Nephron progenitor cell (in vitro differentiated cells): ENCODE measurements at regions not wholly inside any gene's neighbourhood (a gene's known extent, or its start where the extent isn't known, plus 50 kb on each side); places are given as distances from the start of the nearest gene placed in this dataset.
A peak's percentile ranks its signal among the peaks of the same experiment; 100 is the strongest.

Experiments
- DNase-seq: peaks from one replicate; pipeline ENCODE4 v3.0.0; 2021
- H3K27ac Mint-ChIP-seq: 2 replicates; pipeline ENCODE4 v1.8.0; 2021; ENCODE audit warnings: mild to moderate bottlenecking, moderate library complexity, mixed read lengths
- H3K27me3 Mint-ChIP-seq: 2 replicates; pipeline ENCODE4 v1.8.0; 2021; ENCODE audit warnings: mild to moderate bottlenecking, low read depth, mixed read lengths; ENCODE audit not compliant: poor library complexity
- H3K36me3 Mint-ChIP-seq: 2 replicates; pipeline ENCODE4 v1.8.0; 2021; ENCODE audit warnings: low read depth, mixed read lengths
- H3K4me1 Mint-ChIP-seq: 2 replicates; pipeline ENCODE4 v1.8.0; 2021; ENCODE audit warnings: mixed read lengths
- H3K4me3 Mint-ChIP-seq: 2 replicates; pipeline ENCODE4 v1.8.0; 2021; ENCODE audit warnings: mild to moderate bottlenecking, moderate library complexity, mixed read lengths
- H3K9me3 Mint-ChIP-seq: 2 replicates; pipeline ENCODE4 v1.8.0; 2021; ENCODE audit warnings: mild to moderate bottlenecking, moderate library complexity, mixed read lengths
- TF ChIP-seq, protein P1 (sequence below): fragments of 200-600 bp; sonication (generic); IDR thresholded peaks from 2 replicates; pipeline ENCODE4 v1.5.0; 2021; ENCODE audit warnings: antibody characterized with exemption

DNA sequence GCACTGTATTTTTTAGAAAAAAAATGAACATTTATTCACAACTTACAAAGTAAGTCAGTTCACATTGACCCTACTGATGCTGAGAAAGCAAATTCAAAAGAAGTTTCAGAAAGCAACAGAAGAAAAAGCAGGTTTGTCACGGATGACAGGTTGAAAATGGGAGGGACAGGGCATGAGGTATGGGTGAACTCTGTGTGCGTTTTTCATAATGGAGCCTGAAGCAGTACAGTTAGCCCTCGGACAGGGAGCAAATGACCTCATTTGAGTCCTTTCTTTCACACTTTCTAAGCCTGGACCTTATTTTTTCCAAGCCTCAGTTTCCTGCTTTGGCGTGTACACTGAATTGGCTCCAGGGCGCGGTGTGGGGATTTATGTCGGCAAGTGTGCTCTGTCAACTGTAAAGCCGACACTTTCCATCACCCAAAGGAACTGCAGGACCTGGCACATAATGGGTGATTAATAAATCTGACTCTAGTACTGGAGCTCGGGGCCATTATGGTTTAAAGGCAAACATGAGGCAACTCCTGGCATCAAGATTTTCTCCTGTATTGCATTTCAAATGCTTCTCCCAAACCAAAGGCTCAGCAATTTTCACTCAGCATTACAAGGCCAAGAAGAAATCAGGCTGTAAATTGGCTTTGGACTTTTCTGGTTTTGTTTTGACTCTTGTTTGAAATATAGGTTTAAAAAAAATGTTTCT is 345.5 kb upstream of the DUSP10 start:
- DNase-seq: no peak
- peaks cover 12% of the 10 kb centered on the region for H3K27me3 Mint-ChIP-seq
- H3K27ac Mint-ChIP-seq: peak overlapping the region; percentile 85
- H3K36me3 Mint-ChIP-seq: peaks cover 22% of the 10 kb centered on the region
- no peak overlapping the region for H3K4me3 Mint-ChIP-seq
- peaks cover 38% of the 10 kb centered on the region for H3K4me1 Mint-ChIP-seq
- H3K9me3 Mint-ChIP-seq: peaks cover 28% of the 10 kb centered on the region
- TF ChIP-seq, protein P1, sequence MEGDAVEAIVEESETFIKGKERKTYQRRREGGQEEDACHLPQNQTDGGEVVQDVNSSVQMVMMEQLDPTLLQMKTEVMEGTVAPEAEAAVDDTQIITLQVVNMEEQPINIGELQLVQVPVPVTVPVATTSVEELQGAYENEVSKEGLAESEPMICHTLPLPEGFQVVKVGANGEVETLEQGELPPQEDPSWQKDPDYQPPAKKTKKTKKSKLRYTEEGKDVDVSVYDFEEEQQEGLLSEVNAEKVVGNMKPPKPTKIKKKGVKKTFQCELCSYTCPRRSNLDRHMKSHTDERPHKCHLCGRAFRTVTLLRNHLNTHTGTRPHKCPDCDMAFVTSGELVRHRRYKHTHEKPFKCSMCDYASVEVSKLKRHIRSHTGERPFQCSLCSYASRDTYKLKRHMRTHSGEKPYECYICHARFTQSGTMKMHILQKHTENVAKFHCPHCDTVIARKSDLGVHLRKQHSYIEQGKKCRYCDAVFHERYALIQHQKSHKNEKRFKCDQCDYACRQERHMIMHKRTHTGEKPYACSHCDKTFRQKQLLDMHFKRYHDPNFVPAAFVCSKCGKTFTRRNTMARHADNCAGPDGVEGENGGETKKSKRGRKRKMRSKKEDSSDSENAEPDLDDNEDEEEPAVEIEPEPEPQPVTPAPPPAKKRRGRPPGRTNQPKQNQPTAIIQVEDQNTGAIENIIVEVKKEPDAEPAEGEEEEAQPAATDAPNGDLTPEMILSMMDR: no peak

DNA sequence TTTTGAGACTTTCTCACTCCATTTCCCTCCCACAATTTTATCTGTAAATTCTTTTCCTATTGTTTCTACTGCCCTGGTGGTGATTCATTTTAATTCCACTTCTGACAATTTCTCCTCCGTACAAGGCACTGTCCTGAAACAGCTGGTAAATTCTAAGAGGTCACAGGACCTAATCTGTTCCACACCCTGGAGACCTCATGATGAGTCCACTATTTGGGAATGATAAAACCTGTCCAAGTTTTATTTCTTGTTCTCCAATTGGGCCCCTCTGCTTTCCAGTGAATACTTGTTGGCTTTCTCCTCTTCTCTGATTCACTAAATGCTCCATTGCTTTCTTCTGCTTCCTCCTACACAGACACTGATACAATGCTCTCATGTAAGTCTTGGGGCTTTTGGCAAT is 343.1 kb upstream of the DUSP10 start:
- no peak overlapping the region for H3K27ac Mint-ChIP-seq
- H3K36me3 Mint-ChIP-seq: peaks cover 22% of the 10 kb centered on the region
- no peak overlapping the region for H3K4me3 Mint-ChIP-seq
- peaks cover 35% of the 10 kb centered on the region for H3K4me1 Mint-ChIP-seq
- H3K9me3 Mint-ChIP-seq: peaks cover 39% of the 10 kb centered on the region
- H3K27me3 Mint-ChIP-seq: peaks cover 10% of the 10 kb centered on the region
- TF ChIP-seq, protein P1: no peak
- DNase-seq: no peak

DNA sequence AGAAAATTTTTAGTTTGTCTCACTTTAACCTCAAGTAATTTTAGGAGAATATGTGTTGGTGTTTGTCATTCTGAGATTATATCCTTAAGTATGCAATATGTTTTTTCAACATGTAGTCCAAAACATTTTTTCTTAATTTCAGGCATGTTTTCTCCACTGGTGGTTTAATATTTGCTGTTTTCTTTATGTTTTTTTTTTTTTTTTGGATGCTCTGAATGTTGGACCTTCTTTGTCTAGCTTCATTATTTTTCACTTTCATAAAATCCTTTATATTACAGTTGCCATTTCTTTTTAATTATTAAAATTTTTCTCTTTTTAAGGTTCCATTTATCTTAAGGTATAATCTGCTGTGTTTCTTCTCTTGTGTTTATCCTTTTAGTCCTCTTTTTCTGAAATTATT is 342.2 kb upstream of the DUSP10 start:
- TF ChIP-seq, protein P1: no peak
- no peak overlapping the region for H3K4me3 Mint-ChIP-seq
- peaks cover 39% of the 10 kb centered on the region for H3K9me3 Mint-ChIP-seq
- no peak for DNase-seq
- H3K36me3 Mint-ChIP-seq: peaks cover 22% of the 10 kb centered on the region
- no peak overlapping the region for H3K27ac Mint-ChIP-seq
- H3K4me1 Mint-ChIP-seq: peaks cover 25% of the 10 kb centered on the region
- H3K27me3 Mint-ChIP-seq: peaks cover 3% of the 10 kb centered on the region

DNA sequence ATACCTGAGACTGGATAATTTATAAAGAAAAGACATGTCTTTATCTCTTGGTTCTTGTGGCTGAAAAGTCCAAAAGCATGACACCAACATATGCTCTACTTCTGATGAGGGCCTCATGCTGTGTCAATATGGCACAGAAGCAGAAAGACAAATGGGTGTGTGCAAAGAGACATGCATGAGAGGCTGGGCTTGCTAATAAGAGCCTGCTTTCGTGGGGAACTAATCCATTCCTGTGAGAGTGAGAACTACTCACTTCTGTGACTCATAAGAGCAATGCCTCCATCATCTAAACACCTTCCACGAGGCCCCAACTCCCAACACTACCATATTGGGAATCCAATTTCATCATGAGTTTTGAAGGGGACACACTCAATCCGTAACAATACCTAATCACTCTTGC is 340.0 kb upstream of the DUSP10 start:
- H3K27me3 Mint-ChIP-seq: no peaks in the 10 kb centered on the region
- H3K27ac Mint-ChIP-seq: no peak overlapping the region
- H3K9me3 Mint-ChIP-seq: peaks cover 39% of the 10 kb centered on the region
- H3K4me3 Mint-ChIP-seq: no peak overlapping the region
- H3K36me3 Mint-ChIP-seq: peaks cover 22% of the 10 kb centered on the region
- TF ChIP-seq, protein P1: no peak
- no peak for DNase-seq
- peaks cover 6% of the 10 kb centered on the region for H3K4me1 Mint-ChIP-seq

DNA sequence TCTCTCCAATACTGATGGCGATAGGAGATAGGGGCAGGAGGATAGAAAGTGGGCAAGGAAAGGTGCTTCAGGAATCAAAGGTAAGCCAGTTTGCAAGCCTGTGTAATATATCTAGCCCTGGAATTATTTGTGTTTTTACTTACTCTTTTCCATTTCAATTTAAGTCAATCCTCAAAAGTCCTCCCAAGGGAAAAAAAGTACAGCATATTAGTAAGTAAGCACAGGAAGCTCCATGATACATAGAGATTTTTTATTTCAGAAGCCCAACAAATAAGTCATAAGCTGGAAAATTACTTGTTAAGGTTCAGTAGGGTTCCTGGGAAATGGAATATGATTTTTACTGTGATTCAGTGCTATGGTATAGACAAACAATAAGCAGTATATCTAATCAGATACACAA is 337.7 kb upstream of the DUSP10 start:
- H3K9me3 Mint-ChIP-seq: peaks cover 28% of the 10 kb centered on the region
- peaks cover 13% of the 10 kb centered on the region for H3K36me3 Mint-ChIP-seq
- no peaks in the 10 kb centered on the region for H3K4me1 Mint-ChIP-seq
- TF ChIP-seq, protein P1: no peak
- no peak overlapping the region for H3K4me3 Mint-ChIP-seq
- H3K27me3 Mint-ChIP-seq: no peaks in the 10 kb centered on the region
- no peak overlapping the region for H3K27ac Mint-ChIP-seq
- DNase-seq: no peak

DNA sequence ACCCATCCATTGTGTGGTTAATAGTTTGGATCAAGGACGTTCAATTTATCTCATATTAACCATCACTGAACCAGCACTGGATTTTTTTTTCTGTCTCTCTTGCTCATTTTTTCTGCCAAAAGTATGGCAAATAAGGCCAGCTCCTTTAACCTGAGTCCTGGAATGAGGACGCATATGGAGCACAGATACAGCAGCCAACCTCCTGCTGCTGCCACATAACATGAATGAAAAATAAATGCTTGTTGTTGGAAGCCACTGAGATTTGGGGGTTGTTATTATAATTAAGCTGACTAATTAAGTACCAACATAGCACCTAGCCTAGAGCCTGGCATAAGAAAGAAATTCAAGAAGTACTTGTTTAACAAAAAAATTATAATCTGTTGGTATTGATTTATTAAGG is 335.3 kb upstream of the DUSP10 start:
- no peak for DNase-seq
- Mint-ChIP-seq H3K27me3 (no peaks in the 10 kb centered on the region), H3K9me3 (peaks cover 9% of the 10 kb centered on the region), H3K27ac (no peak overlapping the region), H3K4me3 (no peak overlapping the region), H3K36me3 (no peaks in the 10 kb centered on the region), H3K4me1 (no peaks in the 10 kb centered on the region)
- TF ChIP-seq, protein P1: no peak
